ENCODE measurements at regions not wholly inside any gene's neighbourhood (a gene's known extent, or its start where the extent isn't known, plus 50 kb on each side); places are given as distances from the start of the nearest gene placed in this dataset.

GRCh38 chr10:79001082-79001885 lies 67.5 kb upstream of the ZMIZ1 start:
- Histone ChIP-seq H3K27ac (no peak overlapping the region), H3K36me3 (no peaks in the 10 kb centered on the region), H3K27me3 (no peaks in the 10 kb centered on the region), H3K4me1 (peaks cover 0 to 26% (median 11%) of the 10 kb centered on the region in 4 donors), H3K9me3 (no peaks in the 10 kb centered on the region), H3K4me3 (no peak overlapping the region)
- no peak for DNase-seq
- WGBS (ENCODE audit: insufficient coverage, low coverage, low lambda C conversion rate, missing lambda C conversion rate) = 44% methylated on average over 4 of the region's 10 CpGs
- intact Hi-C loops (cut with DNase I) = no loop called here
- peak in 1 of 4 donors; percentile 4 for ATAC-seq
- TF ChIP-seq POLR2A (IDR thresholded peaks at IDR 0.05) = no peak

- ATAC-seq (no peak), DNase-seq (no peak)
- no peak for TF ChIP-seq CTCF (IDR thresholded peaks at IDR 0.05)
- TF ChIP-seq POLR2A (IDR thresholded peaks at IDR 0.05) = no peak
- Histone ChIP-seq H3K27me3 (no peaks in the 10 kb centered on the region), H3K27ac (no peak overlapping the region), H3K36me3 (no peaks in the 10 kb centered on the region), H3K9me3 (no peaks in the 10 kb centered on the region), H3K4me1 (peaks cover 0 to 17% (median 8%) of the 10 kb centered on the region in 4 donors), H3K4me3 (no peak overlapping the region)
- 74% methylated on average over 2 of the region's 3 CpGs for WGBS (ENCODE audit: insufficient coverage, low coverage, low lambda C conversion rate, missing lambda C conversion rate)
- intact Hi-C loops (cut with DNase I) = no loop called here
Observed at GRCh38 chr10:79002336-79002735, 66.4 kb upstream of the ZMIZ1 start.

GRCh38 chr10:79003183-79004100 lies 65.3 kb upstream of the ZMIZ1 start:
- ATAC-seq (no peak), DNase-seq (no peak)
- TF ChIP-seq CTCF (IDR thresholded peaks at IDR 0.05) = no peak
- no peak for TF ChIP-seq POLR2A (IDR thresholded peaks at IDR 0.05)
- WGBS (ENCODE audit: insufficient coverage, low coverage, low lambda C conversion rate, missing lambda C conversion rate) = 80% methylated on average over 5 of the region's 19 CpGs
- H3K9me3 ChIP-seq = no peaks in the 10 kb centered on the region
- H3K27me3 ChIP-seq = no peaks in the 10 kb centered on the region
- no peaks in the 10 kb centered on the region for H3K36me3 ChIP-seq
- no peak overlapping the region for H3K27ac ChIP-seq
- no peak overlapping the region for H3K4me3 ChIP-seq
- peaks cover 0 to 9% (median 3%) of the 10 kb centered on the region in 4 donors for H3K4me1 ChIP-seq
- intact Hi-C loops (cut with DNase I) = no loop called here

- no peaks in the 10 kb centered on the region for H3K9me3 ChIP-seq
- TF ChIP-seq POLR2A (IDR thresholded peaks at IDR 0.05) (no peak), CTCF (IDR thresholded peaks at IDR 0.05) (no peak)
- H3K27me3 ChIP-seq = no peaks in the 10 kb centered on the region
- WGBS (ENCODE audit: insufficient coverage, low coverage, low lambda C conversion rate, missing lambda C conversion rate) = 73% methylated on average over 5 of the region's 5 CpGs
- no peak for DNase-seq
- intact Hi-C loops (cut with DNase I) = no loop called here
- no peak overlapping the region for H3K4me3 ChIP-seq
- H3K36me3 ChIP-seq = no peaks in the 10 kb centered on the region
- H3K27ac ChIP-seq = no peak overlapping the region
- peaks cover 0 to 5% (median 0%) of the 10 kb centered on the region in 4 donors for H3K4me1 ChIP-seq
- no peak for ATAC-seq
Observed at GRCh38 chr10:79004311-79004710, 64.5 kb upstream of the ZMIZ1 start.

Measured in right lobe of liver (tissue), 6 donors.